Central memory CD8-positive, alpha-beta T cell (primary cell): ENCODE measurements at regions not wholly inside any gene's neighbourhood (a gene's known extent, or its start where the extent isn't known, plus 50 kb on each side); places are given as distances from the start of the nearest gene placed in this dataset.
"Not testable (repeated sequence)": the region's sequence is repeated elsewhere in the genome, so short reads cannot be mapped to it uniquely, and the experiment has no call there.

Experiments
- ATAC-seq: fragments of 150-1000 bp; cut with Tn5 transposase; replicated peaks from 2 replicates; pipeline ENCODE4 v1.10.0; 2022; ENCODE audit warnings: mild to moderate bottlenecking, moderate FRiP score, moderate number of reproducible peaks; ENCODE audit not compliant: poor library complexity, severe bottlenecking; ENCODE audit errors: extremely low read depth
- DNase-seq, 2 donors: peaks; one replicate each; pipeline ENCODE4 v3.0.0; 2021; ENCODE audit warnings: low spot score in 2 of 2
- H3K27ac Mint-ChIP-seq: one replicate; pipeline ENCODE4 v1.8.0; 2022; ENCODE audit warnings: low read depth, mild to moderate bottlenecking, moderate library complexity, mixed read lengths
- H3K27me3 Mint-ChIP-seq: one replicate; pipeline ENCODE4 v1.8.0; 2022; ENCODE audit warnings: mixed read lengths
- H3K36me3 Mint-ChIP-seq: one replicate; pipeline ENCODE4 v1.8.0; 2022; ENCODE audit warnings: mild to moderate bottlenecking, moderate library complexity, mixed read lengths; ENCODE audit not compliant: insufficient read depth
- H3K4me1 Mint-ChIP-seq: one replicate; pipeline ENCODE4 v1.8.0; 2022; ENCODE audit warnings: mixed read lengths
- H3K4me3 Mint-ChIP-seq: one replicate; pipeline ENCODE4 v1.8.0; 2022; ENCODE audit warnings: mild to moderate bottlenecking, moderate library complexity, mixed read lengths
- H3K9me3 Mint-ChIP-seq: one replicate; pipeline ENCODE4 v1.8.0; 2022; ENCODE audit warnings: mixed read lengths

DNA sequence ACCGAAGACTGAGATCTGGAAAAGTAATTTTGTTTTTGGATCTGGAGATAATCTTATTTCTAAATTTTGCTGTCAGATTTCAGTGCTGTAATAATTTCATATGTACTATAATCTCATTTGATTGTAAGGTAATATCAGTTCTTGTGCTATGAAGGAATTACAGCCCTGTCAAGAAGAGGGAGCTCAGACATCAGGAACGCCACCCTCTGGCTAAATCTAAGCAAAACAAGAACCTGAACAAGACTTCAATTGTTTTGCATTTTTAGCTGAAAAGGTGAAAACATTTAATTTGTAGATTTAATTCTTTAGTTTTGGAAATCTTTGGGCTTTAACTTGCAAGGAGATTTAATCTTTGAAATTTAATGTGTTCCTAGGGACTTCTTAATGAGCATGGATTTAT lies 525.4 kb upstream of the HS3ST1 start:
- no peaks in the 10 kb centered on the region for H3K36me3 Mint-ChIP-seq
- no peaks in the 10 kb centered on the region for H3K9me3 Mint-ChIP-seq
- H3K27me3 Mint-ChIP-seq: no peaks in the 10 kb centered on the region
- no peaks in the 10 kb centered on the region for H3K4me1 Mint-ChIP-seq
- no peak for DNase-seq
- no peak overlapping the region for H3K4me3 Mint-ChIP-seq
- H3K27ac Mint-ChIP-seq: no peak overlapping the region
- no peak for ATAC-seq

DNA sequence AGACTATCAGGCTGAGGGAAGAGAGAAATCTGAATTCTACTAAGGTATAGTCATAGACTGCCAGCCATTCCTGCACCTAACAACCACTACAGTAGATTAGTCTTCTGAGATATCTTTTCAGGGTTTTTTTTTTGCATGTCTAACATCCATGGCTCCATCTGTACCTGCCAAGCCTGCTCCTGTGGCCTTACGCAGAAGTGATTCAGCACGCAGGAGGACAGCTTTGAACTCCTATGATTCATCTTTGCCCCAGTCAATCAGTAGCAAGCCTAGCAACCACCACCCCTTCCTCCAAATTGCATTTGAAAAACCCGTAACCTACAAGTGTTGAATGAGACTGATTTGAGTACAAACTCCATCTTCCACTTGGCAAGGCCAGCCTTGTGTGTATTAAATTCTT lies 520.7 kb upstream of the HS3ST1 start:
- Mint-ChIP-seq H3K36me3 (no peaks in the 10 kb centered on the region), H3K27ac (no peak overlapping the region), H3K27me3 (no peaks in the 10 kb centered on the region), H3K4me3 (no peak overlapping the region), H3K9me3 (peaks cover 12% of the 10 kb centered on the region), H3K4me1 (no peaks in the 10 kb centered on the region)
- ATAC-seq (no peak), DNase-seq (no peak)

DNA sequence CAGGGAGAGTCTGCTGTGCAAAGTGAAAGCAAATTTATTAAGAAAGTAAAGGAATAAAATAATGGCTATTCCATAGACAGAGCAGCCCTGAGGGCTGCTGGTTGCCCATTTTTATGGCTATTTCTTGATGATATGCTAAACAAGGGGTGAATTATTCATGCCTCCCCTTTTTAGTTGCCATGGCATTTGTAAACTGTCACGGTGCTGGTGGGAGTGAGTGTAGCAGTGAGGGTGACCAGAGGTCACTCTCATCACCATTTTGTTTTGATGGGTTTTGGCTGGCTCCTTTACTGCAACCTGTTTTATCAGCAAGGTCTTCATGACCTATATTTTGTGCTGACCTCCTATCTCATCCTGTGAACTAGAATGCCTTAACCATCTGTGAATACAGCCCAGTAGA lies 518.9 kb upstream of the HS3ST1 start:
- H3K36me3 Mint-ChIP-seq, H3K4me1 Mint-ChIP-seq, H3K27ac Mint-ChIP-seq, ATAC-seq, DNase-seq, H3K4me3 Mint-ChIP-seq, H3K27me3 Mint-ChIP-seq: not testable (repeated sequence)
- peaks cover 12% of the 10 kb centered on the region for H3K9me3 Mint-ChIP-seq

DNA sequence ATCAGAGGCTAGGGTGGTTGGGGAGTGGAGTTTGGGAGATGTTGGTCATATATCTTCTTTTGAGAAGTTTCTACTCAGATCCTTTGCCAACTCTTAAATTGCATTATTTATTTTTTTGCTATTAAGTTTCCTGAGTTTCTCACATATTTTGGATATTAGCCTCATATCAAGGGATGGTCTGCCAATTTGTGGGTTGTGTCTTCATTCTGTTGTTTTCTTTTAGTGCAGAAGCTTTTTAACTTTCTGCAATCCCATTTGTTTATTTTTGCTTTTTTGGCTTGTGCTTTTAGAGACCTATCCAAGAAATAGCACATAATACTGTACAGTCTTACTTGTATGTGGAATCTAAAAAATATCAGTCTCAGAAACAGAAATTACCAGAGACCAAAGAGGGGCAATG lies 509.2 kb upstream of the HS3ST1 start:
- H3K9me3 Mint-ChIP-seq: peaks cover 21% of the 10 kb centered on the region
- no peaks in the 10 kb centered on the region for H3K4me1 Mint-ChIP-seq
- no peaks in the 10 kb centered on the region for H3K27me3 Mint-ChIP-seq
- DNase-seq (no peak), ATAC-seq (no peak)
- H3K4me3 Mint-ChIP-seq: no peak overlapping the region
- no peaks in the 10 kb centered on the region for H3K36me3 Mint-ChIP-seq
- H3K27ac Mint-ChIP-seq: no peak overlapping the region

DNA sequence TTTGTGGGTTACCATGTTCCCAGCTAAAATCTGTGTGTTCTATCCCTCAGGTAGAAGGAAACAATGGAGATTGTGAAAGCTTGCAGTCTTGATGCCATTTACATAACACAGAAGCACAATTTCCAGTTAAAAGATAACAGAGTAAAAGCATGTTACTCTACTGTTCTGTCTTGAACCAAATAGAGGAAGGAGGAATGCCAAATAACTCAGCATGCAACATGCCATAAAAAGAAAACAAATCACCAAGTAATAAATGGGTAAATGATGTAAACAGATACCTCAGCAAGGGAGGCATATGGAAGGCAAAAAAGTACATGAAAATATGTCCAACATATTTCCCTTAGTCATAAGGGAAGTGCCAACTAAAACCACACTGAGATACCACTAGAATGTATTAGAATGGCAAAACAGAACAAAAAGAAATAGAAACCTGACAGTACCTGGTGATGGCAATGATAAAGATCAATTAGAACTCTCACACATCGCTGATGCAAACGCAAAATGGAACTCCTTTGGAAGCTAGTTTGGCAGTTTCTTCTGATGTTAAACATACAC lies 502.6 kb upstream of the HS3ST1 start:
- no peak overlapping the region for H3K27ac Mint-ChIP-seq
- DNase-seq (no peak), ATAC-seq (no peak)
- H3K36me3 Mint-ChIP-seq: no peaks in the 10 kb centered on the region
- H3K9me3 Mint-ChIP-seq: peaks cover 21% of the 10 kb centered on the region
- H3K27me3 Mint-ChIP-seq: no peaks in the 10 kb centered on the region
- no peaks in the 10 kb centered on the region for H3K4me1 Mint-ChIP-seq
- H3K4me3 Mint-ChIP-seq: no peak overlapping the region

DNA sequence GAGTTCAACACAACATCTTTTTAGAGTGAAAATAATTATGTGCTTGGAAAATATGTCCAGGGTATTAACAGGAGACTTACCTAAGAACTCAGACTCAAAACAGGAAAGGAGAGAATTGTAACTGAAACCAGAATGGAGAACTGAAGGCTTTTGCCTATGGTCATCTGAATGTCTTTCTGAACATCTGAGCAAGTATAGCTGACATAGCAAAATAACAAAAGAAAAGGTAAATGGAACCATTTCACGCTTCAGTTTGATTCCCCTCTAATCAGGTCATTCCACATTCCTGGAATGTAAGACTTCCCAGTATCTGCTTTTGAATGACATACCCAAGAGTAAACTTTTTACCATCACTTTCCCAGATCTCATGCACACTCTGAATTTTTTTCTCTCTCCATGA lies 500.4 kb upstream of the HS3ST1 start:
- ATAC-seq (no peak), DNase-seq (no peak)
- Mint-ChIP-seq H3K9me3 (peaks cover 15% of the 10 kb centered on the region), H3K27me3 (no peaks in the 10 kb centered on the region), H3K36me3 (no peaks in the 10 kb centered on the region), H3K4me1 (no peaks in the 10 kb centered on the region), H3K27ac (no peak overlapping the region), H3K4me3 (no peak overlapping the region)

DNA sequence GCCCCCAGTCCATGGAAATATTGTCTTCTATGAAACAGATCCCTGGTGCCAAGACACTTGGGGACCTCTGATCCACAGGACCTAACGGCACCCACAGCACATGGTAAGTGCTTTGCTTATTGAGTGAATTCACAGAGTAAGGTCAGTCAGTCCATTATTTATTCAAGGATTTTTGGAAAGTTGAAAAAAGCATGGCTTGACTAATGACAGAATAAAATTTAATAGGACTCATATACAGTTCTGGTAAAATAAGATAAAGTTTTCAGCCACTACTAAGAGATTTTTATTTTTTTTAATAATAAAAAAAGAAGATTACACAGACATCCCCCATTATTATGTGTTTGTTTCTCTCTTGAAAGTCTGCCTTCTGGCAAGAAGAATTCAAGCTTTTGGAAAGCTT lies 490.6 kb upstream of the HS3ST1 start:
- Mint-ChIP-seq H3K27me3 (no peaks in the 10 kb centered on the region), H3K27ac (no peak overlapping the region), H3K4me3 (no peak overlapping the region), H3K36me3 (no peaks in the 10 kb centered on the region), H3K9me3 (peaks cover 19% of the 10 kb centered on the region), H3K4me1 (no peaks in the 10 kb centered on the region)
- DNase-seq (no peak), ATAC-seq (no peak)

DNA sequence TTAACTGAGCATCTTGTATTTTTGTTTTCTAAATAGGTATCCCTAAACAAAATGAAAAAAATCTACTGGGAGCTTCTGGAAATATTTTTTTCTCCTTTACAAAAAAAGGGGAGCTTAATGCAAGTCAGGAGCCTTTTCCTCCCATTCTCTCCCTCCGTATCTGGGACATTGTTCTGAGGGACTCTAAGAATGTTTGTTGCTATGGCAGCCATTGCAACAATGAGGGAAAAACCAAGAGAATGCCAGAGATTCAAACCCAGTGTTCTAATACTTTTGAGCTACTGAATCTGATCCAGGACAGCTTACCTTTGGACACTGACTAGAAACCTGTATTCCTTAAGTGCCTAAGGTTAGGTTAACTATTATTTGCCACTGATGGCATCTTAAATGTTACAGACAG lies 485.7 kb upstream of the HS3ST1 start:
- DNase-seq (no peak), ATAC-seq (no peak)
- H3K4me1 Mint-ChIP-seq: no peaks in the 10 kb centered on the region
- H3K9me3 Mint-ChIP-seq: peaks cover 34% of the 10 kb centered on the region
- H3K27me3 Mint-ChIP-seq: no peaks in the 10 kb centered on the region
- H3K4me3 Mint-ChIP-seq: no peak overlapping the region
- no peak overlapping the region for H3K27ac Mint-ChIP-seq
- no peaks in the 10 kb centered on the region for H3K36me3 Mint-ChIP-seq

DNA sequence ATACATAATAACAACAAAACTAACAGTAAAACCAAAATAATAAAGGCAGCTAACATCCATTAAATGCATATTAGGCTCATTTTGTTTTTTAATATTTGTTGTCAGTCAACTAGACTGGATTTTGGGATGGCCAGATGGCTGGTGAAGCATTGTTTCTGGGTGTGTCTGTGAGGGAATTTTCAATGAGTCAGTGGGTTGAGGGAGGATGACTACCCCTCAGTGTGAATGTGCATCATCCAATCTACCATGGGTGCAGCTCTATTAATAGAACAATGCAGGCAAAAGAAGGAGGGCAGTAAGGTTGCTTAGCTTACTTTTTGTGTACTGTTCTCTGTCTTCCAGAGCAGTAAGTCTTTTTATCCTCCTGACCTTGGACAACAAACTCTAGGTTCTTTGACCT lies 484.2 kb upstream of the HS3ST1 start:
- no peak for ATAC-seq
- no peaks in the 10 kb centered on the region for H3K36me3 Mint-ChIP-seq
- no peak overlapping the region for H3K27ac Mint-ChIP-seq
- no peak overlapping the region for H3K4me3 Mint-ChIP-seq
- H3K4me1 Mint-ChIP-seq: no peaks in the 10 kb centered on the region
- H3K9me3 Mint-ChIP-seq: peaks cover 34% of the 10 kb centered on the region
- H3K27me3 Mint-ChIP-seq: no peaks in the 10 kb centered on the region
- DNase-seq: no peak

DNA sequence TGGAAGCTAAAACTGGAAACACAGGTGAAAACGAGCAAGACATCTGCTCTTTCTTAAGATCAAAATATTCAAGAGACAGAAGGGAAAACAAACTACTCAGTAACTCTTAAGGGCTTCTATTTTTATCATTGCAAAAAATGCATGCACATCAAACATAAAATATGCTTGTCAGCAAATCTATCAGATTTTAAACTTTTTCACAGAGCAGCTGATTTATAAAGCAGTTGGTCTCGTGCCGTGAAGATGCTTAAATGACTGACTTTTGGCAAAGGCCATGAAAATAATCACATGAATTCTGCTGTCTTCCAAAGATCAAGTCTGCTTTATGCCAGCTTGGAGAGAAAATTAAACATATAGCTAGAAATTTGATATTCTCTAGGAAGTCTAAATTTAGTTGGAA lies 482.1 kb upstream of the HS3ST1 start:
- no peaks in the 10 kb centered on the region for H3K4me1 Mint-ChIP-seq
- no peak overlapping the region for H3K27ac Mint-ChIP-seq
- DNase-seq (no peak), ATAC-seq (no peak)
- H3K36me3 Mint-ChIP-seq: no peaks in the 10 kb centered on the region
- H3K9me3 Mint-ChIP-seq: peaks cover 24% of the 10 kb centered on the region
- H3K27me3 Mint-ChIP-seq: no peaks in the 10 kb centered on the region
- H3K4me3 Mint-ChIP-seq: no peak overlapping the region

DNA sequence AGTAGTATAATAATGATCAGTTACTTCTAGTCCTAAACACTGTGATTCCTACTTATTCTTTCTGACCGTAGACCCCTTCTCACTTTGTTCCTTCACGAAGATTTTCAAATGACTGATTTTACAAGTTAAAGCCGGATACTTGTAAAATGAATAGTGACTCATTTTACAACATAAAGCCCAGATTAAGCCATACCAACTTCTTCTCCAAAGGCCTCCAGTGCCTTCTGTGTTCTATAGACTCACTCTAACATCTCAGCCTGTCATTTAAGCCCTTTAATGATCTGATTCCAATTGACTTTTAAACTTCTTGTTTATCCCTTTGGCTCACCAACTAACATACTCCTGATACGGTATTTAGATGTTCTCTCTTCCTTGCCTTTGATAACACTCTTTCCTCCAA lies 480.0 kb upstream of the HS3ST1 start:
- Mint-ChIP-seq H3K27me3 (no peaks in the 10 kb centered on the region), H3K27ac (no peak overlapping the region), H3K9me3 (peaks cover 17% of the 10 kb centered on the region), H3K36me3 (no peaks in the 10 kb centered on the region), H3K4me3 (no peak overlapping the region), H3K4me1 (no peaks in the 10 kb centered on the region)
- DNase-seq: no peak
- ATAC-seq: no peak

DNA sequence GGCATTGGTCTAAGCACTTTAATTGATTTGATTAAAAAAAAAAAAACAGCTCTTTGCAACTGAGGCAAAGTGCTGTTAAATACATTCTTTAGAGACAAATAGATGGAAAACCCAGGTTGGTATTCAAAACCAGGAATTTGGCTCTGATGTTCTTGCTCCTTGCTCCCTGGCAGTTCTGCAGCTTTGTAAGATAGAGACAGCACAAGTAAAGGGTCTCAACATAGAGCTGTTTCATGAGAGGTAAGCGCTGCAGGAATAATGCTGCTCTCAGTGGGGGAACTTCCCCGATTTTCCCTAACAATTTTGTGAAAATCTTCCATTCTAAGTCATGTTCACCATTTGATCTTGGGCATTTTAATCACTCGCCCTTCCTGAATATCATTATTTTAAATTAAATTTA lies 479.5 kb upstream of the HS3ST1 start:
- Mint-ChIP-seq H3K27ac (no peak overlapping the region), H3K9me3 (peaks cover 16% of the 10 kb centered on the region), H3K4me3 (no peak overlapping the region), H3K4me1 (no peaks in the 10 kb centered on the region), H3K27me3 (no peaks in the 10 kb centered on the region), H3K36me3 (no peaks in the 10 kb centered on the region)
- DNase-seq (no peak), ATAC-seq (no peak)

DNA sequence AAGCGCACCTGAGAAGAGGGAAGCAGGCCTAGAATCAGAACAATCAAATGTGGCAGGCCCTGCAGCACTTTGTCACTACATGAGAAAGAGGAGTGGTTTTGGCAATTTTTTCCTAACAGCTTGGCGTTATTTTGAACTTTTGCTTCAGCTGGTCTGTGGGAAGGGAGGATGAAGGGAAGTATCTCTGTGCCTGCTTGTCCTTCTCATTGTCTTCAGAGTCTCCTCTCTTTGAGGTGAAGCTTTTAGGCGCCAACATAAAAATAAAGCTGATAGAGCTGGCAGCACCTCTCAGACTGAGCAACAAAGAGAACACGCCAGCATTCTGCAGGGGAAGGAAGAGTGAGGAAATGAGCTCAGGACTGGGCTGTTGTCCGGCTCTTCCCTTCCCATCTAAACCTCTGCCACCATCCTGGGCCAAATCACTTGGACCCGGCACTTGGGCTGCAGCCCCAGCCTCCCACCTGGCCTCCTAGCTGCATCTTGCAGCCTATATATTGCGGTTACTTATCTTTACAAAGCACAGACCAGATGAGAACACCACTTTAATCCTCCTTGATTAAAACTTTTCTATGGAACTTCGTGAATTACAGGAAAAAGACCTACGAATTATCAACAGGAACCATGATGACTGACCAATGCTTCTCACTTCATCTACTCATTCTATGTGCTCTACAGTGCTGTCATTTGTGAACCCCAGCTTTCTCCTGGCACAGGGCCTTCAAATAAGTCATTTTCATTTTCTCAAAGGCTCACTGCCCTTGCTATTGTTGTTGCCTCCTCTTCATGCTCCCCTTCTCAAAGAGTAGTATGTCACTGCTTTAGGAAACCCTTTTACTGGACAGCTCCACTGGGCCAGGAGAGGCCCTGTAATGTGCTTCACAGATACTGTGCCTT lies 476.4 kb upstream of the HS3ST1 start:
- Mint-ChIP-seq H3K4me1 (no peaks in the 10 kb centered on the region), H3K4me3 (no peak overlapping the region), H3K9me3 (peaks cover 18% of the 10 kb centered on the region), H3K27me3 (no peaks in the 10 kb centered on the region), H3K27ac (no peak overlapping the region), H3K36me3 (no peaks in the 10 kb centered on the region)
- ATAC-seq (no peak), DNase-seq (no peak)
